GM21390 (cell line): ENCODE measurements at regions not wholly inside any gene's neighbourhood (a gene's known extent, or its start where the extent isn't known, plus 50 kb on each side); places are given as distances from the start of the nearest gene placed in this dataset.

Experiments
- ATAC-seq: cut with Tn5 transposase; IDR thresholded peaks from one replicate; pipeline ENCODE4 v1.9.1; 2021; ENCODE audit not compliant: unreplicated experiment

GRCh38 chr13:106383791-106384190 is 151.7 kb downstream of the EFNB2 start:
- no peak for ATAC-seq

- ATAC-seq = no peak
These were observed 152.9 kb downstream of the EFNB2 start for GRCh38 chr13:106382534-106382933.

DNA sequence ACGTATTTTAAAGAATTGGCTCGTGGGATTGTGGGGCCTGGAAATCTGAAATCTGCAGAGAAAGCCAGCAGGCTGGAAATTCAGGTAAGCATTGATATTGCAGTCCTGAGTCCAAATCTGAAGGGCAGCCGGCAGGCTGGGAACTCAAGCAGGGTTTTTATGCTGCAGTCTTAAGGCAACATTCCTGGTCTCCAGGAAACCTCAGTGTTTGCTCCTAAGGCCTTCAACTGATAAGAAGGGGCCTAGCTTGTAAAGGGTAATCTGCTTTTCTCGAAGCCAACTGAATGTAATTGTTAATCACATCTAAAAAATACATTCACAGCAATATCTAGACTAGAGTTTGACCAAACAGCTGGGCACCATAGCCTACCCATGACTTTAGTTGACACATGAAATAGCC is 154.4 kb downstream of the EFNB2 start:
- no peak for ATAC-seq

GRCh38 chr13:106377931-106378662 is 157.4 kb downstream of the EFNB2 start:
- no peak for ATAC-seq

DNA sequence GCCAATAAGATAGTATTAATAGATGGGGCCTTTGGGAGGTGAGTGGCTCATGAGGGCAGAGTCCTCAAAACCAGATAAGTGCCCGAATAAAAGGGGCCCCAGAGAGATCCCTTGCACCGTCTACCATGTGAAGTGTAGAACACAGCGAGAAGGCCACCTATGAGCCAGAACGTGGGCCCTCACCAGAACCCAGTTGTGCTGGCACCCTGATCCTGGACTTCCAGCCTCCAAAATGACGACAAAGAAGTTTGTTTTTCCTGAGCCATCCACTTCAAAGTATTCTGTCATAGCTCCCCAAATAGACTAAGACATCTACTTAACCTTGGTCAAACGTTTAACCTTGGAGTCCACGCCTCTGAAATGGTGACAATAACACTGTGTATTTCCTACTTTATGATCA is 158.1 kb downstream of the EFNB2 start:
- ATAC-seq = no peak

DNA sequence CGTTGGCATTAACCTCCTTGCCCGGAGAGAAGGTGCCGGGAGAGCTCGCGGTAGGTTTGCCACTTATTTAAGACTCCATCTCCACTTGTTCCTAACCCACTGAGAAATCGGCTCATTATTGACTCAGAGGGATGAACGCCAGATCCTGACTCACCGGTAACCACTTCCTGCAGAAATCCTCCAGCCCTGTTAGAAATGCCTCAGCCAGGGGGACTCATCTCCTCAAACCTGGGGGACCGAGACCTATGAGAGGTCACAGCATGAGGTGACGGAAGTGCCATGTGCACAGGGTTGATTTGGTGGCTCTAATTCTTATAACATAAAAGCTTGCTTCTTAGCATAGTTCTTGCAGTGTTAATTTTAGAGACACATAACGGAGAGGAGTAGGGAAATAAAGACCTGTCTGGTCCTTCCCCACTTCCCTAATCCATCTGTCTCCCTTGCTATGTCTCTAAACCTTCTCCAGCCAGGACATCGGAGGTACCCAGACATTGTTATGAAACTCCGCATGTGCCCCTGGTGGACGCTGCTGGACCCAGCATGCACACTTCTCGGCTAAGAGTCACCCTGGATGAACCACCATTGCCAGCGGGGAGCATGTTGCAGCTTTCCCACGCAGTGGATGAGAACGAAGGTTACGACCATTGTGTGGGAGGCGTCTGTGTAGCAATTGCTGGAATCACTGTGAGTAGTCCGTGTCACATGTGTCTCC is 158.9 kb downstream of the EFNB2 start:
- no peak for ATAC-seq

DNA sequence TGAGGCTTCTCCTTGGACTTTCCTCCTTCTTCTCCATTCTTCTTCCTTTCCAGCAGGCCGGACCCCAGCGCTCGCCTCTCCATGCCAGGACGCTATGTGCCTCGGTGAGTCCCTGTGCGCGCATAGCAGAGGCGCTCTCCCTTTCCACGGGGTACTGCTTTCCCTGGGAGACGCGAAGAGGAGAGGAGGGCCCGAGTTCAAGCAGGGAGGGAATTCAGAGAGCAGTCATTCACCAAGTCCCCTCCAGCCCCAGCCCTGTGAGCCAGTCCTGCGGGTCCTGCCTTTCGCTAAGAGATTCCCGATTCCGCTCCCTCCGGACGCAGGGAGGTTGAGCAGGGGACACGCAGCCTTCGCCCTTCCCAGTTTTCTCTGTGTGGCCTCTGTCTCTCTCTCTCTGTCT is 160.4 kb downstream of the EFNB2 start:
- ATAC-seq = no peak

GRCh38 chr13:106374631-106375030 is 160.8 kb downstream of the EFNB2 start:
- ATAC-seq = no peak

DNA sequence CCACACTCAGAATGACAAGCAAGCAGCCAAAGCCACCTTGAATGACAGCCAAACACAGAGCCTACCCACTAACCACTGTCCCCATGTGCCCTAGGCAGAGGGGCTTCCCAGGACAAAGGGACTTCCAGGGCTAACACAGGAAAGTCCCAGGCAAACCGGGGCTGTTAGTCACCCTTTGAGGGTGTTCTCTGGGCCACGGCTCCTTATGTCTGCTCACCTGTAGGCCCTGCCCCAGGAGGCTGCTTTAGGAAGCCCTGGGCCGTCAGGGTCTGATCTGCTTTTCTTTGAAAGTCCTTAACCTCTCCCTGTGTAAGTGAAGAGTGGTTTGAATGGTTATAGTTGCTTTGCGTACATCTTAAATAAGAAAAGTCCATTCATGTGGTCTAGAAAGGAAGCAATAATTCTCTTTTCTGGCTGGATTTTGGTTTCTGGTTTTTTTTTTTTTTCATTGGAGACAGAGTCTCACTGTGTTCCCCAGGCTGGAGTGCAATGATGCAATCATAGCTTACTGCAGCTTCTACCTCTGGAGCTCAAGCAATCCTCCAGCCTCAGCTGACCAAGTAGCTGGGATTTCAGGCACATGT is 161.4 kb downstream of the EFNB2 start:
- peak; percentile 48 for ATAC-seq

DNA sequence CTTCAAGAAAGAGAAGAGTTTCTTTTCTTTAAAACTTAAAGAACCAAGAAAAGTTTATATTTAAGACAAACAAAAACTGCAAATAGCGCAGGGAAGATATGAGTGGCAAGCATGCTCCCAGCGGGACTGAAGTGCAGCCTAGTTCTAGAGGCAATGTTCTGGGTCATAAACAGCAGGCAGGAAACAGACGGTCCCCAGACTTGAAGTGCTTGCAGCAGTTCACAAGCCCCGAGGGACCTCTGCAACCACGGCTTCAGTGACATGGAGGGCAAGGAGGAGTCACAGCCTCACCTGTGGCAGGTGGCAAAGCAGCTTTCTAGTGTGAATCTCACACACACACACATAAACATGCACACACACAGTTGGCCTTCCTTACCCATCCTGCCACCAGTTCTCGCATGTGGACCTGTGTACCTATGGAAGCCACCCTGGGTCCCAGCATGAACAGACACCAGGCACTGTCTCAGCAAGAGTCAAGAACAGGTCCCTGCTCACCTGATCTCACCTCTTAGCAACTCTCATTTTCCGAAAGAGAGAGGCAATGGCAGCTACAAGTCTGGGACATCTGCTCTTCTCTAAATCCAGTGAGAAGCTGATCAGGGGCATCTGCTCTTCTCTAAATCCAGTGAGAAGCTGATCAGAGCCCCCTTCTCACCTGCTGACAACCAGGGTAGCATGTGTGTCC is 162.0 kb downstream of the EFNB2 start:
- peak; percentile 74 for ATAC-seq

GRCh38 chr13:106372199-106373155 is 163.0 kb downstream of the EFNB2 start:
- peak; percentile 40 for ATAC-seq

- ATAC-seq = no peak
These were observed 164.4 kb downstream of the EFNB2 start for GRCh38 chr13:106371024-106371423.

GRCh38 chr13:106369858-106370257 is 165.6 kb downstream of the EFNB2 start:
- ATAC-seq = no peak

DNA sequence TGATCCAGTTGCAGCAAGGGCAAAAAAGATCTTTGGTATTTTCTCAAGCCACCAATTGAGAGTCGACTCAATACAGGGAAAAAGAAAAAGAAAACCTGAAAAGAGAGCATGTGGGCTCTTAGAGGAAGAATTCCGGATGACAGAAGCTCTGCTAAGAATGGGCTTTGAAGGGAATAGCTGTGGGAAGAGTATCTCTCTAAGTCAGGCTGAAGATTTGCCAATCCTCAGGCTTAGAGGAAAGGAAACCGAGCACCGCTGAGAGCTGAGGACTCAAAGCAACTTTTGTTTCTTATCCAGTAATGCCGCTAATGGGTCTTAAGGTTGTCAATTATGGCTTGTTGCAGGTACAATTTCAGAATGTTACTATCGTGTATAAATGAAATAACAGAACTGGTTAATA is 166.4 kb downstream of the EFNB2 start:
- no peak for ATAC-seq

DNA sequence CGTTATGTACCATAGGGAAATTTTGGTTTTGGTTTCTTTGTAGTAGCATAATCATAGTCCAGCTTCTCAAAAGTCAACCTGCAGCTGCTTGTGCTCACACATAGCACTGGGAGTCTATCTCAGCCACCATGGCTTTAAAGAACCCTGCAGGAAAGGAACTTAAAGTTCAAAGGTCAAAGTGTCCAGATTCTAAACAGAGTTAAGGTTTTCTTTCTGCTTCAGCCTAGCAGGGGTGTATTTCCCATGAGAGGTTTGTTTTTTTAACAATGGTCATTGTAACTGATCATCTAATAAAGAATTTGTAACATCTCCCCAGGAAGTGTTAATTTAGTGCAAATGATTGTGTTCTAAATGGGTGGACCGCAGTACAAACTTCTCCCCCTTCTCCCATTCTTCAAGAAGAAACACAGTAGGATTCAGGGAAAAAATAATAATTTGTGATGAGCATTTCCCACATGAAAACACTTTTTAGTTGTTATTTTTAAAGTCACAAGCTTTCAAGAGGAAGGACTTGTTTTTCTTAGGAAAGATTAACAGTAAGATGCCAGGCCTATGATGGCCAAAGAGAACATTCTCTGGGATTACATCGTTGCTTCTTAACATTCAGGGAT is 168.0 kb downstream of the EFNB2 start:
- ATAC-seq = no peak

GRCh38 chr13:106362707-106363106 is 172.8 kb downstream of the EFNB2 start:
- ATAC-seq = no peak

DNA sequence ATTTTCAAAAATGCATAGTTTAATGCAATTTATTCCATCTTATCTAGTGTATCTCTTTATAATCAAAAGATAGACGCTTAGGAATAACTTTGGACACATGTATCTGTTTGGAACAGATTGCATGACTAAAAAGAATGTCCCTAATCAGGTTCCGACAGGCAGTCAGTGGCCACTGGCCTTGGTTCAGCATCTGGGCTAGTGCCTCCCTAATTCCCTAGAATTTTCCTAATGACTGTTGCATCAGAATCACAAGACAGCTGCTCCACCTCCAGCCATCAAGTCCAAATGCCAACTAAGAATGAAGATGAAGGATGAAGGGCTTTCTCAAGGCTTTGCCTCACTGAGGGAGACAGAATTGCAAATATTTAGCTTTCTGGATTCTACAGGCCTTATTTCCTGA is 173.8 kb downstream of the EFNB2 start:
- no peak for ATAC-seq

- ATAC-seq = no peak
These were observed 178.3 kb downstream of the EFNB2 start for GRCh38 chr13:106357198-106357597.

DNA sequence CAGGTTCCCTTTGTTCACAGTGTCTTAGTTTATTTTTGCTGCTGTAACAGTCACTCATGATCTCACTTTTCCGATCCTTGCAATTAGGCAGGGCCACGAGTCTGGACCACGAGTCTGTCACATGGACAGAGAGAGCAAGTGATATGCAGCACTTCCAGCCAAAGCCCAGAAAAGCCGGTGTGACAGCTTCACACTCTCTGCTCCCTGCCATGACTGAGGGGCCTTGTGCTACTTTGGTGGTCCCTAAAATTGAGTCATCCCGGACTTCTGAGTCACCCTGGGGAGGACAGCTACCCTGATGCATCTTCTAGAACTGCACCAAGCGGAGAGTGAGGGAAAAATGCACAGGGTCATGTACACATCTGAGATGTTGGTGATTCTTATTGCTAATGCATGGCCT is 179.6 kb downstream of the EFNB2 start:
- no peak for ATAC-seq

DNA sequence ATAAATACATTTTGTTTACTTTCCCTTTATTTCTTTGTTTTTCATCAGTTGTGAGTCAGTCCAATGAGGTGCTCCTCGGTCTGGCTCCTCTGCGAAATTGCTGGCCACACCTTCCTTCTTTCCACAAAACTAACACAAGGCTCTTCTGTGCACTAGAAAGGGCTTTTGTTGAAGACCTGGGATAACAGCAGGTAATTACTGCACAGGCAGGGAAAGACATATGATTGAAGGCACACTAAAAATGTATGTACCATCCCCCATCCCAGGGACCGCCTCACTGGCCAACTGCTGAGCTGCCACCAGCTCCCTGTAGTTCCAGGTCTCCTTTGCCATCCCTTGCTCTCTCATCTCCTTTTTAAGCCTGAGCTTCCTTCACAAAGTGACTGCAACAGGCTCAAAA is 180.5 kb downstream of the EFNB2 start:
- ATAC-seq = no peak
